ENCODE measurements at regions not wholly inside any gene's neighbourhood (a gene's known extent, or its start where the extent isn't known, plus 50 kb on each side); places are given as distances from the start of the nearest gene placed in this dataset.
"Not testable (repeated sequence)": the region's sequence is repeated elsewhere in the genome, so short reads cannot be mapped to it uniquely, and the experiment has no call there.

- DNase-seq (ENCODE audit: low spot score) = no peak
Observed at GRCh38 chr14:26304056-26304455, 293.8 kb downstream of the NOVA1 start.

GRCh38 chr14:26293909-26294308 lies 303.9 kb downstream of the NOVA1 start:
- no peak for DNase-seq (ENCODE audit: low spot score)

- DNase-seq (ENCODE audit: low spot score) = no peak
Observed at GRCh38 chr14:26289891-26290486, 307.8 kb downstream of the NOVA1 start.

- DNase-seq (ENCODE audit: low spot score) = no peak
Observed at GRCh38 chr14:26286913-26287205, 311.0 kb downstream of the NOVA1 start.

GRCh38 chr14:26286081-26286912 lies 311.5 kb downstream of the NOVA1 start:
- DNase-seq (ENCODE audit: low spot score) = peak; percentile 23

GRCh38 chr14:26282578-26282977 lies 315.3 kb downstream of the NOVA1 start:
- DNase-seq (ENCODE audit: low spot score) = peak; percentile 29

- DNase-seq (ENCODE audit: low spot score) = not testable (repeated sequence)
Observed at GRCh38 chr14:26282011-26282410, 315.8 kb downstream of the NOVA1 start.

- DNase-seq (ENCODE audit: low spot score) = no peak
Observed at GRCh38 chr14:26281280-26281998, 316.4 kb downstream of the NOVA1 start.

GRCh38 chr14:26276757-26277156 lies 321.1 kb downstream of the NOVA1 start:
- DNase-seq (ENCODE audit: low spot score) = no peak

- no peak for DNase-seq (ENCODE audit: low spot score)
Observed at GRCh38 chr14:26265170-26265685, 332.6 kb downstream of the NOVA1 start.

GRCh38 chr14:26261368-26262122 lies 336.3 kb downstream of the NOVA1 start:
- DNase-seq (ENCODE audit: low spot score) = no peak

- peak; percentile 26 for DNase-seq (ENCODE audit: low spot score)
Observed at GRCh38 chr14:26255213-26255612, 342.6 kb downstream of the NOVA1 start.

GRCh38 chr14:26252176-26252575 lies 345.7 kb downstream of the NOVA1 start:
- no peak for DNase-seq (ENCODE audit: low spot score)

GRCh38 chr14:26233118-26233517 lies 364.7 kb downstream of the NOVA1 start:
- no peak for DNase-seq (ENCODE audit: low spot score)

- DNase-seq (ENCODE audit: low spot score) = no peak
Observed at GRCh38 chr14:26218861-26219260, 379.0 kb downstream of the NOVA1 start.

- no peak for DNase-seq (ENCODE audit: low spot score)
Observed at GRCh38 chr14:26217778-26218177, 380.1 kb downstream of the NOVA1 start.

- no peak for DNase-seq (ENCODE audit: low spot score)
Observed at GRCh38 chr14:26216786-26217185, 381.0 kb downstream of the NOVA1 start.

- DNase-seq (ENCODE audit: low spot score) = no peak
Observed at GRCh38 chr14:26213846-26214575, 383.8 kb downstream of the NOVA1 start.

- DNase-seq (ENCODE audit: low spot score) = no peak
Observed at GRCh38 chr14:26209699-26210098, 388.1 kb downstream of the NOVA1 start.

- DNase-seq (ENCODE audit: low spot score) = no peak
Observed at GRCh38 chr14:26206640-26207039, 391.2 kb downstream of the NOVA1 start.
